CD4-positive, alpha-beta T cell treated with Interleukin-21 for 1 hour (primary cell): ENCODE measurements at regions not wholly inside any gene's neighbourhood (a gene's known extent, or its start where the extent isn't known, plus 50 kb on each side); places are given as distances from the start of the nearest gene placed in this dataset.
A peak's percentile ranks its signal among the peaks of the same experiment; 100 is the strongest.

Experiments used
- DNase-seq: peaks from one replicate; pipeline ENCODE4 v3.0.0-alpha.2; 2020

DNA sequence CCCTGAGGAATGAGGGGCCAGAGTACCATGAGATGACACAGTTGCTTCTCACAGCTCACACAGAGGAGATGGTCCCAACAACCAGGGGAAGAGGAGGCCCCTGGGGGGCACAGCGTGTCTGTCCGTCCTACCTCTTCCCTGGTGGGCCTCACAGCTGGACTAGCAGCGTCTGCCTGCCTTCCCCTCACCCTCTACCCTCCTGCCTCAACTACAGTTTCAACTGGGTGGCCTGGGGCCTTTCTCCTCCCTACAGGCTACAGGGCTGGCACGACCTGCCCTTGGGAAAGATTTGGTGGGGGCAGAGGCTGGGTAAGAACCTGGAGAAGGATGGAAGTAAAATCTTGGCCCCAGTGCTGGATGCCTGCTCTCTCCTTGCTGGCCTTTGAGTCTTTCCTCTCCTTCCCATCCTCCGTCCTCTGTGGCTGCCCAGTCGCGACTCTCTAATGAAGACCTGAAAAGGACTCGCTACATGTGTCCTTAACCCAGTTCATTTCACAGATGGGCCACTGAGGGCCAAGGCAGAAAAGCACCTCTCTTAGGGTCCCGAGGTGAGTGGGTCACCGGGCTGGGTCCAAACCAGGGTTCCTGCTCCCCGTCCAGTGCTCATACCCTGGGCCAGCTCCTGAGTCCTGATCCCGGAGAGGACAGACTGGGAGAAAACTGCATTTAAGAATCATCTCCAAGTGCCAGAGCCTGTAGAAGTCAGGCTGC lies 232.5 kb downstream of the BCL11B start:
- DNase-seq: no peak

- DNase-seq: no peak
These were observed 231.9 kb downstream of the BCL11B start for GRCh38 chr14:99040052-99040451.

DNA sequence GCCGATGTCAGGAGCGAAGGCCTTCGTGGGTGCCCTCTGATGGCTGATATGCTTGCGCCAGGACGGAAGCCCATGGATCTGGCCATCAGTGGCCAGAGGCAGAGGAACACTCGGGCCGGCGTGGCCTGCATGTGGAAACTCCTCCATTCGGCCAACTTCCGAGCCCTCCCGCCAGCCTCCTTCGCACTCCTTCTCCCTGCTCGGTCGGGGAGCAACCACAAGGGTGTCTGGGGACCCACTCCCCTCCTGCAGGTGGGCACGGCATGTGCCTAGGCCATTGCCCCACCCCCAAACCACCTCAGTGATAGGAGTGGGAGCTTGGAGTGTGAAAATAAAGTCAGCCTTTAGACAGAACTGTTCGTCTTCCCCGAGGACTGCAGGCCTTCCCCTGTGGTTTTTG lies 231.3 kb downstream of the BCL11B start:
- no peak for DNase-seq

GRCh38 chr14:99041141-99041819 lies 230.7 kb downstream of the BCL11B start:
- DNase-seq: no peak

DNA sequence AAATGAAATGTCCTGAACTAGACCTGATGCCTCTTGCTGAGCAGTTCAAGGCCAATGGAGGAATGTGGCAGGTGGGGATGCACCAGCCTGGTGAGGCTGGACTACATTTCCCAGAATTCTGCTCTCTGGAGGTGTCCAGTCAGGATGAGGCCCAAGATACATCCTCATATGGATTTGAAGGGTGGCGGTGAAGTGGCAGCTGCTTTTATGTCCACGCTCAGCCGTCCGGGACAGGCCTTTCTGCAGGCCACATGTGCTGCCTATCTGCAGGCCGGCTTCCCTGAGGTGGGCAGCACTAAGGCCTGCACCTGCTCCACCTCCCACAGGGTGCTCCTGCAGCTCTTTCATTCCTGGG lies 230.2 kb downstream of the BCL11B start:
- DNase-seq: no peak

GRCh38 chr14:99042381-99043266 lies 229.4 kb downstream of the BCL11B start:
- no peak for DNase-seq

- DNase-seq: no peak
These were observed 228.8 kb downstream of the BCL11B start for GRCh38 chr14:99043267-99043615.

DNA sequence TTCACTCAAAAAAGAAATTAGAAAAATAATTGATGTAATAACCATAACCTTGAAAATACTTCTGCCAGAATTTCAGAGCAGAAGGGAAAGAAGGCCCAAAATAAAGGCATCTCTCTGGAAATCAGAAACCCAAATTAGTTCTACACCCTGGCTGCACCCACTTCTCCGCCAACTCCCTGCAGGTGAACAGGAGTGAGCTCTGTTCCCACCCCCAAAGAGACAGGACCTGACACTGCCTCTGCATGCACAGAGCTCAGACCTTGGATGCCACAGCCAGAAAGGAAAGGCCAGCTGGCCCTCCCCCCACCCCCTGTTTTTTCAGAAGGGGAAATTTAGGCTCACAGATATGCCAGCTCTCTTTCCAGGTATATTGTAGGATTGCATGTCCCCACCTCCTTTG lies 228.2 kb downstream of the BCL11B start:
- DNase-seq: no peak

DNA sequence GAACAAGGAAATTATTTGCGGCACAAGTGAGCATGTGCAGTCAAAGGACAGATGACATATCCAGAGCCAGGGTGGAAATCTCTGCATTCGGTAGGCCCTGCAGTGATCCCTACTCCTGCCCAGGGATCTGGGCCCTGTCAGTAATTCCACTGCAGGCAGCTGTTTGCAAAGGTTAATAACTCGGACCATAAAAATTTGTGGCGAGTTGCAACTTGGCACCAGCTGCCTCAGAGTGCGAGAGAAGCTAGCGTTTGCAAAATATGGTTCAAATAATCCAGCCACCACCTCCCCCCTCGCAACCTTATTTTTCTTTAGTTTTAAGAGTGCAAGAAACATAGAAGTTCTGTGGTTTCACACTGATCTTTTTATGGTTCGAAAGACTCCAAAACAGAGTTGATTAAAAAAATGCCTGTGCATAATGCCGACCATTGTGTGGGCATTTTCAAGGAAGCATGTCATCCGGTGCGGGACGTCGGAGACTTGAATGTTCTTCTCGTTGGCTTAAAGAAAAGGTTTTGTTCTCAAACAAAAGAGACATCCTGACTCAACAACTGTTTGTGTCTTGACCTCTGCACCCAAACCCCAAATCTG lies 224.5 kb downstream of the BCL11B start:
- no peak for DNase-seq

DNA sequence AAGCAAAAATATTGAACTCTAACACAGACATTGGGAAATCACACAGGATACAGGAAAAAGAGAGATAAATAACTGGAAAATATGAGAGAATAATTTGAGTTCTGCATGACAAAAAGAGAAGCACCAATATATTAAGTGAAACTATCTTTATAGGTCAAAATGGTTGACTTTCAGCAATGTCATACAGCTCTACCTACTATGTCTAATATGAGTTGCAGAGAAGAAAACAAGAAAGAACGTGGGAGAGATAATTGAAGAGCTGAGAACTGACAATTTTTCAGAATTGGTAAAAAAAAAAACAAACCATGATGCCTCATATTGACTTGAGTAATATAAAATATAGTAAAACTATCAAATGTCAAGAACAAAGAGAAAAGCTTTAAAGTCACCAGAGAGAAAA lies 221.7 kb downstream of the BCL11B start:
- no peak for DNase-seq

DNA sequence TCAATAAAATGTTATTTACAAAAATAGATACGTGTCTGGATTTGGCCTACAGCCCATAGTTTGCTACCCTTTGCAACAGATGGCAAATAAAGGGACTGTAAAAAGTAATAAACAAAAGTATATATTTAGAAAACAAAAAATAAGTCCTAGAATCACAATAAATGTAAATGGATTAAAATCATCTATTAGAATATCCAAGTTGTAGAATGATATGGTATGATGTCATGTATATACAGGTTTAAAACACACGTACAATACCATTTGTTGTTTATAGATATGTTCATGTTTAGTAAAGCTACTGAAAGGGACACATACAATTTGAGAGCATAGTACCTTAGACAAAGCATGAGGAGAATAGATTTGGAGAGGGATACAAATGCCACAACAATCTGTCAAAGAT lies 219.5 kb downstream of the BCL11B start:
- DNase-seq: no peak

GRCh38 chr14:99055019-99055418 lies 217.0 kb downstream of the BCL11B start:
- no peak for DNase-seq

- DNase-seq: peak; percentile 62
These were observed 216.2 kb downstream of the BCL11B start for GRCh38 chr14:99055816-99056215.

DNA sequence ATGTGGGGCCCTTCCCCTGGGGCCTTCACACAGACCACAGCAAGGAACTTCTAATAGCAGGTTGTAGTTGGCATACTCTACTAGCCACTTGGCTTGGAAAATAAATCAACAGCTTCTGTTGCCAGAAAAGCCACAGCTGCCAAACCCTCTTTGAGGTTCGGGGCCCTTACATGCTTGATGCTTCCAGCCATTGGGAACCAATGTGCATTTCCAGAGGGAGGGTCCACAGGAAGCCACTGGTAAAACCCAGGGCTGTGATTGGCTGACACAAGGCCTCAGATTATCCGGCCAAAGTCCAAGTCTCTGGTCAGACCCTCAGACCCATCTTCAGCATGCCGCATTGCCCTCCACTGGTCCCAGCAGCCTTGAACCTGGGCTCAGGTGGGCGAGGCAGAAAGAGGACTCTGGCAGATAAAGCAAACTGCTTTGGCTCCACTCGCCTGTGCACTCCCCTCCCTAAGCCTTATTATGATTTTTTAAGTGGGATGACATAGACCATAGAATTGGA lies 214.4 kb downstream of the BCL11B start:
- DNase-seq: no peak

GRCh38 chr14:99058542-99058941 lies 213.5 kb downstream of the BCL11B start:
- no peak for DNase-seq

DNA sequence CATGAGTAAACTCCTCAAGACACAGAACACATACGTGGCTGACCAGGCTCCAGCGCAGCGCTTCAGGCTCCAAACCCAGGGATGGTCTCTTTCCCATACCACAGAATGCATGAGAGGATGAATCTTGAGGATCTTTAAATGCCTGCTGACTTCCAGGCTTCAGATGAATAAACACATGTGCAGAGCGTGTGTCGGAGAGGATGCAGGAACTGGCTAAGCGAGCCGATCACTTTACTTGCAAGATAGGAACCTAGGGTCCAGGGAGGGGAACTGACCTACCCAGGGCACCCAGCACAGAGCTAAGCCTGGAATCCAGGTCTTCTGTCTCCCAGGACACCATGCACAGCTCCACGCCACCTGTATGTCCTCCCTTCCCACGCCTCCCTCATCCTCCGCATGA lies 209.8 kb downstream of the BCL11B start:
- no peak for DNase-seq

GRCh38 chr14:99062772-99063418 lies 209.1 kb downstream of the BCL11B start:
- no peak for DNase-seq

DNA sequence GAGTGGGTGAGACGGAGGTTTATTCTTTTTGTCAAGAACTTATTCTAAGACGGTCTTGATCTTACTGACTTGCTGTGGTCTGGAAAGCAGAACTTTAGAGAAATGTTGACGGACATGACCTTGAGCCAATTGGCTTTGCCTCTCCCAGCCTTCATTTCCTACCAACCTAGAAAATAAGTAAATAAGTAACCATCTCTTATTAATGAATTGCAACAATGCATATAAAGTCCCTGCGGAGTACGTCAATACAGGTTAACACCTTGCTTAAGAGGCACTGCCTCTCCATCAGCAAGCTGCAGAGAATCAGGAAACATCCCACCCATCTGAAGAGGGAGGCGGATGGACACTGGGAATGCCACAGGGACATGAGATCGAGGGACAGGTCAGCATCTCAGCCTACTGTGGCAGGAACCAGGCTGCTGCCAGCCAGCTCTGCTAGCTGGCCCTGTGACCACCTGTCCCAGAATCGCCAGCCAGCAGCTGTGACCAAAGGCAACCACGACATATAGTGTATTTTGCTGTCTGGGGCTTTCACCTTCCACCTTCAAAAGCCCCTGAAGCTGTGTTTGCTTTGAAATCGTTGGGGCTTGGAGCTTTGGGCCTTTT lies 208.3 kb downstream of the BCL11B start:
- DNase-seq: no peak

- no peak for DNase-seq
These were observed 207.6 kb downstream of the BCL11B start for GRCh38 chr14:99064262-99064954.

DNA sequence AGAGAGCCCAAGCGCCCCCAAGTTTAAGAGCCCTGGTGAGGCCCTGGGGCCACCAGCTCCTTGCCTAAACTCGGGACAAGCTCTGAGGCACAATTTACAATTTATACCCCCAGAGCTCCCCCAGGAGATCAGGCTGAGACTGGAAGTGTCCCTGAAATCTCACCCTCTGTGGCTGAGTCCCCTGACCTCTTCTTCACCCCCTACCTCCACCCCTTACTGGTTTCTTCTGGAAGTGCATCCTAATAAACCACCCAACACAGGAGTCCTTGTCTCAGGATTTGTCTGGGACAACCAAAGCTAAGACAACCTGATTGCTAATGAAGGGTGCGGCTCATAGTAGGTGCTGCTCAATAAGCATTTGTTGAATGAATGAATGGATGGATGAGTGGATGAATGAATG lies 206.4 kb downstream of the BCL11B start:
- DNase-seq: no peak

- no peak for DNase-seq
These were observed 205.6 kb downstream of the BCL11B start for GRCh38 chr14:99066378-99066777.
